Peyer's patch (tissue), 4 donors: ENCODE measurements at regions not wholly inside any gene's neighbourhood (a gene's known extent, or its start where the extent isn't known, plus 50 kb on each side); places are given as distances from the start of the nearest gene placed in this dataset.

Experiments used
- DNase-seq, 3 donors: peaks; one replicate each; pipeline ENCODE4 v3.0.0-alpha.2; 2017 to 2019
- H3K27ac ChIP-seq, 4 donors: fragments of 200-600 bp; sonication (generic); one replicate each; pipeline ENCODE4 v1.5.1; 2016 to 2019
- H3K27me3 ChIP-seq, 2 donors: fragments of 200-600 bp; sonication (generic); one replicate each; pipeline ENCODE4 v1.5.1; 2019
- H3K36me3 ChIP-seq, 3 donors: fragments of 200-600 bp; sonication (generic); one replicate each; pipeline ENCODE4 v1.5.1; 2016 to 2019
- H3K4me1 ChIP-seq, 4 donors: fragments of 200-600 bp; sonication (generic); one replicate each; pipeline ENCODE4 v1.5.1; 2016 to 2019
- H3K4me3 ChIP-seq, 4 donors: fragments of 200-600 bp; sonication (generic); 1 replicate in 3 of 4; 2 replicates in 1 of 4; pipeline ENCODE4 v1.5.1; 2016 to 2019; ENCODE audit warnings: mild to moderate bottlenecking in 1 of 4
- H3K9me3 ChIP-seq, 4 donors: fragments of 200-600 bp; sonication (generic); one replicate each; pipeline ENCODE4 v1.5.1; 2016 to 2019; ENCODE audit warnings: mild to moderate bottlenecking in 1 of 4
- POLR2A ChIP-seq, 2 donors: fragments of 450-650 bp; IDR thresholded peaks; one replicate each; pipeline ENCODE4 v1.5.1; 2017; ENCODE audit warnings: antibody characterized with exemption in 2 of 2, mild to moderate bottlenecking in 2 of 2, moderate library complexity in 2 of 2
- TF ChIP-seq, protein P1 (sequence below), 6 experiments: fragments of 450-650 bp in 4 of 6; fragments of 200-600 bp in 2 of 6; sonication (generic) in 1 of 6; IDR thresholded peaks; one replicate each; pipeline ENCODE4 v1.5.1; 2017 to 2019; ENCODE audit warnings: antibody characterized with exemption in 6 of 6, mild to moderate bottlenecking in 3 of 6, moderate library complexity in 1 of 6

DNA sequence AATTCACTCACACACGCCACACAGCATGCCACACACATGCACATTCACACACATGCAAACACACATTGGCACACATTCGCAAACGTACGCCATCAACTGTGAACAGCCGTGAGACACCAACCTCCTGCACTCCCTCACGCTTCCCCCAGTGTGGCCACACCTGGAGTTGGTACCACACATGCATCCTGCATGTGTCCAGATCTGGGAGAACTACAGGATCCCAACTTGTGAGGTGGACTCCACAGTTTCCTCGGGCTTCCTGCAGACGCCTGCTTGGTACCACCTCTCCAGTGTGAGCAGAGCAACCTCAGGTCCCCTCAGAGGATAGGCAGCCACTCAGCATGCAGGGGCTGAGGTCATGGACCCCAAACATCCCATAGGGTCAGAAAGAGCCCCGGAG lies 239.0 kb downstream of the EIPR1 start:
- H3K4me1 ChIP-seq = no peaks in the 10 kb centered on the region
- H3K27ac ChIP-seq = no peak overlapping the region
- TF ChIP-seq, protein P1, sequence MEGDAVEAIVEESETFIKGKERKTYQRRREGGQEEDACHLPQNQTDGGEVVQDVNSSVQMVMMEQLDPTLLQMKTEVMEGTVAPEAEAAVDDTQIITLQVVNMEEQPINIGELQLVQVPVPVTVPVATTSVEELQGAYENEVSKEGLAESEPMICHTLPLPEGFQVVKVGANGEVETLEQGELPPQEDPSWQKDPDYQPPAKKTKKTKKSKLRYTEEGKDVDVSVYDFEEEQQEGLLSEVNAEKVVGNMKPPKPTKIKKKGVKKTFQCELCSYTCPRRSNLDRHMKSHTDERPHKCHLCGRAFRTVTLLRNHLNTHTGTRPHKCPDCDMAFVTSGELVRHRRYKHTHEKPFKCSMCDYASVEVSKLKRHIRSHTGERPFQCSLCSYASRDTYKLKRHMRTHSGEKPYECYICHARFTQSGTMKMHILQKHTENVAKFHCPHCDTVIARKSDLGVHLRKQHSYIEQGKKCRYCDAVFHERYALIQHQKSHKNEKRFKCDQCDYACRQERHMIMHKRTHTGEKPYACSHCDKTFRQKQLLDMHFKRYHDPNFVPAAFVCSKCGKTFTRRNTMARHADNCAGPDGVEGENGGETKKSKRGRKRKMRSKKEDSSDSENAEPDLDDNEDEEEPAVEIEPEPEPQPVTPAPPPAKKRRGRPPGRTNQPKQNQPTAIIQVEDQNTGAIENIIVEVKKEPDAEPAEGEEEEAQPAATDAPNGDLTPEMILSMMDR (IDR thresholded peaks at IDR 0.05) = no peak
- no peak for TF ChIP-seq POLR2A (IDR thresholded peaks at IDR 0.05)
- H3K36me3 ChIP-seq = no peaks in the 10 kb centered on the region
- no peaks in the 10 kb centered on the region for H3K9me3 ChIP-seq
- no peak overlapping the region for H3K4me3 ChIP-seq
- DNase-seq = no peak
- no peaks in the 10 kb centered on the region for H3K27me3 ChIP-seq

DNA sequence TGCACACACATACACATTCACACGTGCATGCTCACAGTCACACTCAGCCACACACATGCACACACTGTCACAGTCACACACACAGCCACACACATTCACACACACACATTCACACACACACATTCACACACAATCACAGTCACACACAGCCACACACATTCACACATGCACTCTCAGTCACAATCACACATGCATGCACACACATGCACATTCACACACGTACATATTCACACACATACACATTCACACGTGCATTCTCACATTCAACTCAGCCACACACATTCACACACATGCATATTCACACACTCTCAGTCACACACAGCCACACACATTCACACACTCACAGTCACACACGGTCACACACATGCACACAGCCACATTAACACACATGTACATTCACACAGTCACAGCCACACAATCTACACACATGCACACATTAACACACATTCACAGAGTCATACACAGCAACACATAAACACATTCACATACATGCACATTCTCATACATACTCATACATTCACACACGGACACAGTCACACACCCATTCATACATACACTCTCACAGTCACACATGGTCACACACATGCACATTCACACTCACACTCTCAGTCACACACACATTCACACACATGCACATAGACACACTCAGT lies 239.8 kb downstream of the EIPR1 start:
- Histone ChIP-seq H3K4me1 (no peaks in the 10 kb centered on the region), H3K27me3 (no peaks in the 10 kb centered on the region), H3K27ac (no peak overlapping the region), H3K36me3 (no peaks in the 10 kb centered on the region), H3K4me3 (no peak overlapping the region), H3K9me3 (no peaks in the 10 kb centered on the region)
- DNase-seq = no peak
- no peak for TF ChIP-seq POLR2A (IDR thresholded peaks at IDR 0.05)
- TF ChIP-seq, protein P1 (IDR thresholded peaks at IDR 0.05) = no peak

DNA sequence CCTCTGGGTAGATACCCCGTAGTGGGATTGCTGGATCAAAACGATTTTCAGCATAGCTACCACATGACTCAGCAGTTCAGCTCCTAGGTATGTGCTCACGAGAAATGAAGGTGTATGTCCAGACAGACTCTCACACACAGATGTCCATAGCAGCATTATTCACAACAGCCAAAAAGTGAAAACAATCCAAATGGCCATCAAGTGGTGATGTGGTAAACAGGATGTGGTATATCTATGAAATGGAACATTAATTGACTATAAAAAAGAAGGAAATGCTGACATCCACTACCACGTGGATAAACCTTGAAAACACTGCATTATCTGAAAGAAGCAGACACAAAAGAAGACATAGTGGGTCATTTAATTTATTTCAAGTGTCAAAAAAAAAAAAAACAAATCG lies 241.9 kb downstream of the EIPR1 start:
- Histone ChIP-seq H3K4me1 (no peaks in the 10 kb centered on the region), H3K27me3 (no peaks in the 10 kb centered on the region), H3K36me3 (no peaks in the 10 kb centered on the region), H3K9me3 (no peaks in the 10 kb centered on the region), H3K4me3 (no peak overlapping the region), H3K27ac (no peak overlapping the region)
- no peak for TF ChIP-seq POLR2A (IDR thresholded peaks at IDR 0.05)
- TF ChIP-seq, protein P1 (IDR thresholded peaks at IDR 0.05) = no peak
- DNase-seq = no peak

DNA sequence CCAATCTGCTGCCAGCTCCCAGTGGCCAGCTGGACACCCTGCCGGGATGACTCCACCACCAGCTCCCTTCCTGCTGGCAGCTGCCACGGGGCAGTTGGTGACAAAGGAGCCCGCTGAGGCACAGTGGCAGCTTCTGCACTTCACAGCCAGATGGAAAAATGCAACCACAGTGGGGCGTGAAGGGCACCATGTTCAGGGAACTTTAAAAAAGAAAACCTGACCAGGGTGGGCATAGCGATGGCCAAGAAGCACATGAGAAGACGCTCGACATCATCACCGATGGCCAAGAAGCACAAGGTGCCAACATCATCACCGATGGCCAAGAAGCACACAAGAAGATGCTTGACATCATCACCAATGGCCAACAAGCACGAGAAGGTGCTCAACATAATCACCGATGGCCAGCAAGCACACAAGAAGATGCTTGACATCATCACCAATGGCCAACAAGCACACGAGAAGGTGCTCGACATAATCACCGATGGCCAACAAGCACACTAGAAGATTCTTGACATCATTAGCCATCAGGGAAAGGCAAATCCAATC lies 243.5 kb downstream of the EIPR1 start:
- Histone ChIP-seq H3K36me3 (no peaks in the 10 kb centered on the region), H3K27me3 (no peaks in the 10 kb centered on the region), H3K4me3 (no peak overlapping the region), H3K9me3 (no peaks in the 10 kb centered on the region), H3K27ac (no peak overlapping the region), H3K4me1 (no peaks in the 10 kb centered on the region)
- TF ChIP-seq, protein P1 (IDR thresholded peaks at IDR 0.05) = no peak
- no peak for TF ChIP-seq POLR2A (IDR thresholded peaks at IDR 0.05)
- DNase-seq = no peak

DNA sequence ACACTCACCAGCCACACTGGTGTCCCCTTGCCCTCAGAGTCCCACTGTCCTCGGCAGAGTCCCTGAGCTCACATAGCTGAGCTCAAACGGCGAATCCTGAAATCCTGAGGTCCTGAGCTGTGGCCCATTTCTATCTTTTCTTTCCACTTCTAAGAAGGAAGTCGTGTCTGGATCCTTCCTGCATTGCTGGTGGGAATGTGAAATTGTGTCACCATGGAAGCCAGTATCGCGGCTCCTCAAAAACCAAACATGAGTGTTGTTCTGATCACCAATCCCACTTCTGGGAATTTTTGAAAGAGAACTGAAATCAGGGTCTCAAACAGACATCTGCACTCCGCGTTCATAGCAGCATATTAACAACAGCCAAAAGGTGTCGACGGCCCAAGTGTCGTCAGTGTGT lies 244.7 kb downstream of the EIPR1 start:
- no peaks in the 10 kb centered on the region for H3K36me3 ChIP-seq
- no peak for DNase-seq
- no peak overlapping the region for H3K4me3 ChIP-seq
- H3K27me3 ChIP-seq = no peaks in the 10 kb centered on the region
- no peaks in the 10 kb centered on the region for H3K9me3 ChIP-seq
- H3K27ac ChIP-seq = no peak overlapping the region
- no peaks in the 10 kb centered on the region for H3K4me1 ChIP-seq
- TF ChIP-seq, protein P1 (IDR thresholded peaks at IDR 0.05) = no peak
